ENCODE measurements at regions not wholly inside any gene's neighbourhood (a gene's known extent, or its start where the extent isn't known, plus 50 kb on each side); places are given as distances from the start of the nearest gene placed in this dataset.

DNA sequence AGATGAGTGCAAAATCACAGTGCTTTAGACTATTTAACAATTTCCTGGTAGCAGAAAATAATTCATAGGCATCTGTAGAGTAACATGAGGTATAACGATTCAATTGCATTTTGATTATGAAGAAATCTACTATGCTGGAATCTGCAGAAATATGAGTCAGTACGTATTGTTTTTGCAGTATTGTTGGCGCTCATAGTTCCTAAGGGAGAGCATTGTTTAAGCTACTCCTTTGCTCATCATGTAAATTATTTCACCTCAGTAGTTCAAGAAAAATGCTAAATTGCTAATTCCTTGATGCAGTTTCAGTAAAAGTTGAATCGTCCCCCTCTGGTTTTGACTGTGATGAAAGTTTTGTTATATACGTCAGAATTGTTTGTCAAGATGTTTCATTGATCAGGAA is 458.4 kb downstream of the HINT1 start:
- no peaks in the 10 kb centered on the region for H3K36me3 ChIP-seq (replicated peaks in 1 of 2; ENCODE audit: control insufficient read depth in 1 of 2, insufficient read depth in 2 of 2, low read length in 2 of 2)
- H2AFZ ChIP-seq (ENCODE audit: insufficient read depth, low read depth, low read length, poor library complexity, severe bottlenecking) = no peak overlapping the region
- H3K27me3 ChIP-seq (ENCODE audit: control insufficient read depth in 2 of 2, insufficient read depth in 2 of 2, low read length in 2 of 2) = no peaks in the 10 kb centered on the region
- no peaks in the 10 kb centered on the region for H3K4me1 ChIP-seq (ENCODE audit: control insufficient read depth in 1 of 2, insufficient read depth in 2 of 2, low read length in 2 of 2)
- H4K20me1 ChIP-seq (ENCODE audit: insufficient read depth, low read length) = no peaks in the 10 kb centered on the region
- no peak overlapping the region for H3K27ac ChIP-seq (ENCODE audit: low read depth in 1 of 2, low read length in 2 of 2)
- TF ChIP-seq, protein P1, sequence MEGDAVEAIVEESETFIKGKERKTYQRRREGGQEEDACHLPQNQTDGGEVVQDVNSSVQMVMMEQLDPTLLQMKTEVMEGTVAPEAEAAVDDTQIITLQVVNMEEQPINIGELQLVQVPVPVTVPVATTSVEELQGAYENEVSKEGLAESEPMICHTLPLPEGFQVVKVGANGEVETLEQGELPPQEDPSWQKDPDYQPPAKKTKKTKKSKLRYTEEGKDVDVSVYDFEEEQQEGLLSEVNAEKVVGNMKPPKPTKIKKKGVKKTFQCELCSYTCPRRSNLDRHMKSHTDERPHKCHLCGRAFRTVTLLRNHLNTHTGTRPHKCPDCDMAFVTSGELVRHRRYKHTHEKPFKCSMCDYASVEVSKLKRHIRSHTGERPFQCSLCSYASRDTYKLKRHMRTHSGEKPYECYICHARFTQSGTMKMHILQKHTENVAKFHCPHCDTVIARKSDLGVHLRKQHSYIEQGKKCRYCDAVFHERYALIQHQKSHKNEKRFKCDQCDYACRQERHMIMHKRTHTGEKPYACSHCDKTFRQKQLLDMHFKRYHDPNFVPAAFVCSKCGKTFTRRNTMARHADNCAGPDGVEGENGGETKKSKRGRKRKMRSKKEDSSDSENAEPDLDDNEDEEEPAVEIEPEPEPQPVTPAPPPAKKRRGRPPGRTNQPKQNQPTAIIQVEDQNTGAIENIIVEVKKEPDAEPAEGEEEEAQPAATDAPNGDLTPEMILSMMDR (IDR thresholded peaks at IDR 0.05) = no peak
- H3K9ac ChIP-seq (ENCODE audit: insufficient read depth, low read length, poor library complexity, severe bottlenecking) = no peak overlapping the region
- no peak overlapping the region for H3K4me3 ChIP-seq (replicated peaks in 1 of 3; ENCODE audit: low read depth in 2 of 3, low read length in 3 of 3)
- Mint-ChIP-seq H3K27ac (no peak overlapping the region), H3K9me3 (peaks cover 0 to 3% (median 2%) of the 10 kb centered on the region in 7 donors), H3K4me1 (no peaks in the 10 kb centered on the region), H3K4me3 (no peak overlapping the region), H3K27me3 (ENCODE audit: low read depth in 3 of 3) (peaks cover 0 to 2% (median 0%) of the 10 kb centered on the region in 3 donors), H3K36me3 (no peaks in the 10 kb centered on the region)
- intact Hi-C loops (cut with micrococcal nuclease) = no loop called here
- H3K9me3 ChIP-seq (replicated peaks in 1 of 2; ENCODE audit: control insufficient read depth in 1 of 2, insufficient read depth in 1 of 2, low read length in 2 of 2) = no peaks in the 10 kb centered on the region
- no peak for DNase-seq
- whole genome bisulfite sequencing (ENCODE audit: insufficient coverage) = 80% methylated on average over 1 of the region's 5 CpGs
- no peak overlapping the region for H3K4me2 ChIP-seq (replicated peaks; ENCODE audit: extremely low read depth, low read length, poor library complexity, severe bottlenecking)
- H3K79me2 ChIP-seq (ENCODE audit: insufficient read depth, low read length) = no peaks in the 10 kb centered on the region

DNA sequence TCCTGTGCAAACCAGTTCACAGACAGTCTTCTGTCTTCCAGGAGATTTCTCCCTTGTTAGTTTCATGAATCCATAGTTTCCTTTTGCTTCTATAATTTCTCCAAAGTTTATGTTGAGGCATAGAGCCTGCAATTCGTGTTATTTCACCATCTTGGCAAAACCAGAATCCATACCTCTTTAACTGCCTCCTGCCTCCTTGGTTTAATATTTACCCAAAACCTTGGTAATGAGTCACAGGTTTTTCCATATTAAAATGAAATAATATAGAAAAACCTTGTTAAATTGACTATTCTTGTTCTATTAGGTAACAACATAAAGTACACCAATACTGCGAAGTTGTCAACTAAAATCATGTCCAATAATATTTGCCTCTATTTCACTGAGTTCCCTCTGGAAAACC is 459.7 kb downstream of the HINT1 start:
- no peak overlapping the region for H2AFZ ChIP-seq (ENCODE audit: insufficient read depth, low read depth, low read length, poor library complexity, severe bottlenecking)
- Mint-ChIP-seq H3K9me3 (peaks cover 0 to 5% (median 3%) of the 10 kb centered on the region in 7 donors), H3K36me3 (no peaks in the 10 kb centered on the region), H3K4me3 (no peak overlapping the region), H3K27me3 (ENCODE audit: low read depth in 3 of 3) (peaks cover 0 to 2% (median 1%) of the 10 kb centered on the region in 3 donors), H3K27ac (no peak overlapping the region), H3K4me1 (no peaks in the 10 kb centered on the region)
- H4K20me1 ChIP-seq (ENCODE audit: insufficient read depth, low read length) = no peaks in the 10 kb centered on the region
- TF ChIP-seq, protein P1 (IDR thresholded peaks at IDR 0.05) = no peak
- no peaks in the 10 kb centered on the region for H3K36me3 ChIP-seq (replicated peaks in 1 of 2; ENCODE audit: control insufficient read depth in 1 of 2, insufficient read depth in 2 of 2, low read length in 2 of 2)
- no peaks in the 10 kb centered on the region for H3K27me3 ChIP-seq (ENCODE audit: control insufficient read depth in 2 of 2, insufficient read depth in 2 of 2, low read length in 2 of 2)
- no CpG with 5 or more reads among the region's 2 CpGs for WGBS (ENCODE audit: insufficient coverage)
- H3K4me3 ChIP-seq (replicated peaks in 1 of 3; ENCODE audit: low read depth in 2 of 3, low read length in 3 of 3) = no peak overlapping the region
- no peak overlapping the region for H3K9ac ChIP-seq (ENCODE audit: insufficient read depth, low read length, poor library complexity, severe bottlenecking)
- intact Hi-C loops (cut with micrococcal nuclease) = no loop called here
- DNase-seq = no peak
- no peaks in the 10 kb centered on the region for H3K4me1 ChIP-seq (ENCODE audit: control insufficient read depth in 1 of 2, insufficient read depth in 2 of 2, low read length in 2 of 2)
- H3K27ac ChIP-seq (ENCODE audit: low read depth in 1 of 2, low read length in 2 of 2) = no peak overlapping the region
- no peak overlapping the region for H3K4me2 ChIP-seq (replicated peaks; ENCODE audit: extremely low read depth, low read length, poor library complexity, severe bottlenecking)
- no peaks in the 10 kb centered on the region for H3K9me3 ChIP-seq (replicated peaks in 1 of 2; ENCODE audit: control insufficient read depth in 1 of 2, insufficient read depth in 1 of 2, low read length in 2 of 2)
- no peaks in the 10 kb centered on the region for H3K79me2 ChIP-seq (ENCODE audit: insufficient read depth, low read length)
